DND-41 (cell line): ENCODE measurements at regions not wholly inside any gene's neighbourhood (a gene's known extent, or its start where the extent isn't known, plus 50 kb on each side); places are given as distances from the start of the nearest gene placed in this dataset.

Source experiments
- ATAC-seq: fragments of 200-7000 bp; cut with Tn5 transposase; 3 replicates; pipeline ENCODE4 v1.9.1; 2021; ENCODE audit warnings: low read depth; ENCODE audit not compliant: insufficient read depth
- DNase-seq: peaks from one replicate; pipeline ENCODE4 v3.0.0-alpha.2; 2020
- H2AFZ ChIP-seq: 2 replicates; pipeline ENCODE4 v1.6.0; 2012; ENCODE audit warnings: low read depth, low read length
- H3K27ac ChIP-seq: 2 replicates; pipeline ENCODE4 v1.5.1; 2012; ENCODE audit warnings: low read length, inconsistent platforms
- H3K27me3 ChIP-seq: fragments of 200-600 bp; sonication (generic); 2 replicates; pipeline ENCODE4 v1.6.0; 2012; ENCODE audit warnings: low read length, mild to moderate bottlenecking, inconsistent platforms; ENCODE audit not compliant: insufficient read depth, poor library complexity
- H3K36me3 ChIP-seq: 2 replicates; pipeline ENCODE4 v1.5.1; 2012; ENCODE audit warnings: low read length, inconsistent platforms; ENCODE audit not compliant: insufficient read depth
- H3K4me1 ChIP-seq: 2 replicates; pipeline ENCODE4 v1.5.1; 2012; ENCODE audit warnings: mild to moderate bottlenecking, low read length; ENCODE audit not compliant: insufficient read depth
- H3K4me2 ChIP-seq: 2 replicates; pipeline ENCODE4 v1.6.0; 2012; ENCODE audit warnings: mild to moderate bottlenecking, moderate library complexity, low read length, inconsistent platforms; ENCODE audit not compliant: insufficient read depth
- H3K4me3 ChIP-seq, 2 experiments: fragments of 200-600 bp in 1 of 2; shearing (Covaris generic) in 1 of 2; 2 replicates each; pipeline ENCODE4 v1.5.1; 2012 to 2016; ENCODE audit warnings: inconsistent platforms in 2 of 2, low read length in 2 of 2, mild to moderate bottlenecking in 2 of 2, low read depth in 1 of 2, moderate library complexity in 1 of 2
- H3K79me2 ChIP-seq: 2 replicates; pipeline ENCODE4 v1.6.0; 2012; ENCODE audit warnings: low read length, inconsistent platforms; ENCODE audit not compliant: insufficient read depth
- H3K9ac ChIP-seq: 2 replicates; pipeline ENCODE4 v1.6.0; 2012; ENCODE audit warnings: low read depth, mild to moderate bottlenecking, inconsistent platforms, low read length, moderate library complexity
- H3K9me3 ChIP-seq: 2 replicates; pipeline ENCODE4 v1.5.1; 2012; ENCODE audit warnings: low read length, moderate library complexity, mild to moderate bottlenecking, inconsistent platforms; ENCODE audit not compliant: insufficient read depth, severe bottlenecking
- H4K20me1 ChIP-seq: 2 replicates; pipeline ENCODE4 v1.6.0; 2012; ENCODE audit warnings: low read length; ENCODE audit not compliant: insufficient read depth
- CTCF ChIP-seq: IDR thresholded peaks from 2 replicates; pipeline ENCODE4 v1.5.1; 2012; ENCODE audit warnings: borderline replicate concordance, low read length, moderate library complexity, mild to moderate bottlenecking; ENCODE audit not compliant: poor library complexity, severe bottlenecking; ENCODE audit errors: extremely low read depth
- EZH2 ChIP-seq: IDR thresholded peaks from 3 replicates; pipeline ENCODE4 v1.6.1; 2012; ENCODE audit warnings: borderline replicate concordance, low read depth, mild to moderate bottlenecking, moderate library complexity, low read length, inconsistent platforms; ENCODE audit not compliant: severe bottlenecking

GRCh38 chr12:71236133-71236660, 78.4 kb upstream of the TSPAN8 start:
- DNase-seq (no peak), ATAC-seq (no peak)
- H3K4me2 ChIP-seq, result no peak overlapping the region
- no peaks in the 10 kb centered on the region for H3K79me2 ChIP-seq
- H3K4me1 ChIP-seq, result no peaks in the 10 kb centered on the region
- no peaks in the 10 kb centered on the region for H4K20me1 ChIP-seq
- H3K36me3 ChIP-seq, result no peaks in the 10 kb centered on the region
- H3K9ac ChIP-seq, result no peak overlapping the region
- H2AFZ ChIP-seq, result no peak overlapping the region
- no peak overlapping the region for H3K27ac ChIP-seq
- no peaks in the 10 kb centered on the region for H3K27me3 ChIP-seq
- H3K4me3 ChIP-seq, result no peak overlapping the region
- TF ChIP-seq EZH2, result no peak
- no peak for TF ChIP-seq CTCF
- H3K9me3 ChIP-seq, result no peaks in the 10 kb centered on the region

GRCh38 chr12:71233083-71233482, 75.3 kb upstream of the TSPAN8 start:
- H3K9ac ChIP-seq, result no peak overlapping the region
- no peaks in the 10 kb centered on the region for H3K27me3 ChIP-seq
- no peak overlapping the region for H3K4me2 ChIP-seq
- H3K27ac ChIP-seq, result no peak overlapping the region
- ATAC-seq, result no peak
- no peak overlapping the region for H3K4me3 ChIP-seq
- H2AFZ ChIP-seq, result no peak overlapping the region
- H3K9me3 ChIP-seq, result no peaks in the 10 kb centered on the region
- no peaks in the 10 kb centered on the region for H3K79me2 ChIP-seq
- no peaks in the 10 kb centered on the region for H4K20me1 ChIP-seq
- no peaks in the 10 kb centered on the region for H3K36me3 ChIP-seq
- H3K4me1 ChIP-seq, result no peaks in the 10 kb centered on the region
- TF ChIP-seq CTCF (no peak), EZH2 (no peak)
- no peak for DNase-seq

- no peak for ATAC-seq
- TF ChIP-seq CTCF (no peak), EZH2 (no peak)
These were observed 72.7 kb upstream of the TSPAN8 start for GRCh38 chr12:71230542-71230941.

GRCh38 chr12:71223139-71223538, 65.3 kb upstream of the TSPAN8 start:
- Histone ChIP-seq H4K20me1 (no peaks in the 10 kb centered on the region), H3K36me3 (no peaks in the 10 kb centered on the region), H3K27me3 (no peaks in the 10 kb centered on the region), H2AFZ (no peak overlapping the region), H3K4me2 (no peak overlapping the region), H3K9me3 (no peaks in the 10 kb centered on the region), H3K27ac (no peak overlapping the region), H3K4me3 (no peak overlapping the region), H3K9ac (no peak overlapping the region), H3K79me2 (no peaks in the 10 kb centered on the region), H3K4me1 (no peaks in the 10 kb centered on the region)
- no peak for TF ChIP-seq EZH2
- no peak for DNase-seq
- ATAC-seq, result no peak

More at GRCh38 chr12:71230542-71230941, 72.7 kb upstream of the TSPAN8 start:
- H3K4me2 ChIP-seq, result no peak overlapping the region
- H3K4me1 ChIP-seq, result no peaks in the 10 kb centered on the region
- no peak overlapping the region for H3K4me3 ChIP-seq
- no peak overlapping the region for H3K9ac ChIP-seq
- H3K9me3 ChIP-seq, result no peaks in the 10 kb centered on the region
- H4K20me1 ChIP-seq, result no peaks in the 10 kb centered on the region
- no peaks in the 10 kb centered on the region for H3K36me3 ChIP-seq
- no peak for DNase-seq
- no peaks in the 10 kb centered on the region for H3K27me3 ChIP-seq
- H3K27ac ChIP-seq, result no peak overlapping the region
- no peaks in the 10 kb centered on the region for H3K79me2 ChIP-seq
- no peak overlapping the region for H2AFZ ChIP-seq
